Fibroblast of the conjunctiva (primary cell): ENCODE measurements at regions not wholly inside any gene's neighbourhood (a gene's known extent, or its start where the extent isn't known, plus 50 kb on each side); places are given as distances from the start of the nearest gene placed in this dataset.

Source experiments
- DNase-seq: peaks from one replicate; pipeline ENCODE4 v3.0.0-alpha.2; 2010; ENCODE audit warnings: low read depth

DNA sequence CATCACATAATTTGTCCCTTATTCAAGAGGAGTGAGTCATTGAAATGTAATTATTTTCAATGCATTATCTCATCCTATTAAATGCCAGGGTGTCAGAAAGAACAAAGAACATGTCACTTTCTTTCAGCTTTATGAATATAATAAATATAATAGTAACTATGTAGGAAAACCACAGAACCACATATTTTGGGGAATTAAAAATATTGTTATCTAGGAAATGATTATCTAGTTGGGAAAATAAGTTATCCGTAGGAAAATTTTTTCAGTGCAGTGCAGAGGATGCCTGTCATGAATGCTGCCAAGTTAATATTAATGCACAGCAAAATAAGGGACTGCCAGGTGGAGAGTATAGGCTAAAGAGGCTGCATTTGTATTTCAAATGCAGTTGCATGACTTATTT lies 844.8 kb downstream of the MAT2B start:
- DNase-seq = no peak

DNA sequence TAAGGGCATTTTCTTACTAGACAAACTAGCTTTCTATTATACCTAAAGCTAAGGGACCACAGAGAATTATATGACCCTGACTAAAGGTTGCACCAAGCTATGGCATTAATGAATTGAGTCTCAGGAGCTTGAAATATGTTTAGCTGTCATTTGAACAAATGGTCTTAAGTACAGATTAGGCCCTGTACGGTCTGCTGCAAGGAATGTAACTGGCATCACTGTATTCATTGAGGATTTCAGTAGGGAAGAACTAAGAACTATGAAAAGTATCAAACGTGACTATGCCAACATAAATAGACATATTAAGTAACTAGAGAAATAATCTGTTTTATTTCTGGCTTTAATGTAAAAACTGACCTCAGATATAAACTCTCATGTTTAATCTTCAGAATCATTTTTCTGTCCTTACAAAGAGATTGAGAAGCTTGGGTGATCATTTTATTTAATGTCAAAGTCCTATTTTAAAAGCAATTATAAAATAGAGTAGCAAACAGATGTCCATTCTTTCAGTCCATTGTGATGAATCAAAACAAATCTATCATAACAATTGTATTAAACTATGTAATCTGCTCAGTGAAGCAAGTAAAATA lies 845.9 kb downstream of the MAT2B start:
- DNase-seq = no peak

DNA sequence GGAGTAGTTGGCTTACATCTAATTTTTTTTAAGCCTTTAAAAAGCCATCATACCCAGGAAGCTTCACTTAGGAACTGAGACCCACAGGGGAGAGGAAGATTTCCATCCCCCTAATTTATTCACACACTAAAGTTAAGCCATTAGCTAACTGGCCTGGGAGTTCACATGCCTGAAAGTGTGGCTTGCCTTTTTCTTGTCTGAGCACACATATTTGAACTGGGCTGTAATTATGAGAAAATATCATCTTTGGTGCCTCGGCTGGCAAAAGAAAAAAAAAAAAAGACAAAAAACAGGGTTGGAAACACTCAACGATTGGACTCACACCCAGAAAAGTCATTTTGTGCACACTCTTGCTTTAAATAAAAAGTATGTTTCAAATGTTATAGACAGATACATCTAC lies 847.3 kb downstream of the MAT2B start:
- no peak for DNase-seq

DNA sequence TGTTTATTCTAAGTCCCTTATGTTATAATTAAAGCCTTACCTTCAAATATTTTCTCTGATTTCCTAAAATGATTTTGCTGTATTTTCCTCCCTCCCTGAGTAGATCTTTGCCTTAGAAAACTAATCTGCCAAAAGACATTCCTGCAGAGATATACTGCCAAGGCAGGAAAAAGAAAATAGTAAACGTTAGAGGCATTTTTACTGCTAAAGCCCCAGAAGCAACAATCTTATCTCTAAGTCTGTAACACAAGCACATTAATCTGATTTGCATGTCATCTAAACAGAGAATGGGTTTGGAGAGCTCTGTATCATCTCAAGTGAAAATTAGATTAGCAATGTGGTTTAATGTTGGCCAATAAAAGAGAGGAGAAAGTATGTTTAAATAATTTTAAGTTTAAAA lies 847.7 kb downstream of the MAT2B start:
- DNase-seq = no peak

DNA sequence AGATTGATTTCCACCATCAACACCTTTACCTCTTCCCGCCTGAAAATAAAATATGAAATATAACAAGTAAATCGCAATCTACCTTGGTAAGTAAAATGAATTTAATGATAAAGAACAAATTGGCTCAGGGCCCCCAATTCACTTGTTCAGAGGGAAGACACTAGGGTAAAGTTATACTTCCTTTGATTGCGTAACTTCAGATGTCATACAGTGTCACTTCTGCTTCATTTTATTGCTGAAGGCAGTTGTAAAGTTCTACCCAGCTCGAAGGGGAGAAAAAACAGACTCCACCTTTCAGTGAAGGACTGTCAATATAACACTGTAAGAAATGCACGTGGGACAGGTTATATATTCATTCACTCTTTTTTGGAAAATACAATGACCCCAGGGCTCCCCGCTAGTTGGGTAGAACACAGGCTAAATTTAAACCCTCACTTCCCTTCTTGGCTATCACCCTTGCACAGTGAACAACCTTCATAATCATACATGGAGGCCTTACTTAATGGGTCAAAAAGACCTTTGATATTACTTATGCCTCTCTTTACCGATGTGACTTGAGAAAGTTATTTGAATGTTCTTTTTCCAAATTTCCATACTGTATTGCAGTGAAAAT lies 848.8 kb downstream of the MAT2B start:
- no peak for DNase-seq

DNA sequence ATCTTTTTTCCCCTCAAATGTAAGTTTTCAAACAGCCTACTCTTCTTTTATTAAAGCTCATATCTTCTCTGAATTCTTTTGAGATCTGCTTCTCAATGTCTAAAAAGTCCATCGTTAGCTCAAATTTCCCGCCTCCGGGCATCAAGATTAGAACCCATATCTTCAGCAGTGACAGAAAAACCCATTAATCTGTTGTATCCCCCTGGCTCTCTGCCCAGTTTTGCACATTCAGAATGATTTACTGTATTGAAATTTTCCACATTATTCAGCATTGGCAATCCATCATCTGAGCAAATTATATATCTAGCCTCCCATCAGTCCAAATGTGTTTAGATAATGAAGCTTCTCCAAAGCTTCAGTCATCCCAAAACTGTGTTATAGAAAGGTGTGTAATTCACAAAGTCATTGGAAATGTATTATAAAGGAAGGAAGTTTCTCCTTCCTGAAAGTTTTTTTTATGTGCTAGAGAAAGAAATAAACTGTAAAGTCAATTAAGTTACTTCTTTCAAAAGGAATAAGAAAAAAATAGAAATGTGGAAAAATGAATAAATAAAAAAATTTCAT lies 849.9 kb downstream of the MAT2B start:
- no peak for DNase-seq

DNA sequence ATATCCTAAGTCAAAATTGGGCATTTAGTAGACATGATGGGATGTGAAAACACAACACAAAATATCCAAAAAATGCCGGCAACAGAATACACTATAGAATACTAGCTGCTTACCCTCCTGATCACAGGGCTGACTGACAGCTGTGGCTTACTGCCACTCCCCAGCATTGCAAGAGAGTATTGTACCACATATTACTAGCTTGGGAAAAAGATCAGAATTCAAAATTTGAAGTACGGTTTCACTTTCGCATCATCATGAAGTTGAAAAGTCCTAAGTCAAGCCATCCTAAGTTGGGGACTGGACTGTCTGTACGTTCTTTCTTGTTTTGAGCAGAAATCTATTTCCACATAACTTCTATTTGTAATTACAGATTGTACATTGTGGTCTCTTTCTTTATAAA lies 851.4 kb downstream of the MAT2B start:
- no peak for DNase-seq

DNA sequence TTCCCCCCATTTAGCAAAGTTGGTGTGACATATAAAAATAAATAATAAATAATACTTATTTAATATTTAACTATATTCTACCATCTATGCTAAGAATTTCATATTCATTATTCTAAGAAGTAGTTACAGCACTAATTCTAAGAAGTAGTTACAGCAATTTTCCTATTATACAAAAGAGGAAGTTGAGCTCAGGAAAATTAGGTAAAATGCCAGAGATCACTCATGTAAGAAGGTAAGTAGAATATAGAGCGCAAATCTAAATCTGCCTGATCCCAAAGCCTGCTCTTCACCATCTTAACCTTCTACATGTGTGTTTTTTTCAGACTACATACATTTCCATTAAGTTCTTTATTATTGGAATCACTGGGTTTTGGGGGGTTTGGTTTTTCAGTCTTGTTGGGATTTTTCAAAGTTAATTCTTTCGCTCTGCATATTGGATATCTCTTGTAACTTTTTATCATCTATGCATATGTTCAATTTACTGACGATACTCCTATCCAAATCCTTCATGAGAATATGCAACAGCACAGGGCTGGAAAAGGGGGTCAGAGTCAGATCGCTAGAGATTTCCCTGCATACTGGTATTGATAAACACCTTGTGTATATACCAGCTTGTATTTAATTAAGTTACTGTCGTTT lies 852.1 kb downstream of the MAT2B start:
- DNase-seq = no peak

DNA sequence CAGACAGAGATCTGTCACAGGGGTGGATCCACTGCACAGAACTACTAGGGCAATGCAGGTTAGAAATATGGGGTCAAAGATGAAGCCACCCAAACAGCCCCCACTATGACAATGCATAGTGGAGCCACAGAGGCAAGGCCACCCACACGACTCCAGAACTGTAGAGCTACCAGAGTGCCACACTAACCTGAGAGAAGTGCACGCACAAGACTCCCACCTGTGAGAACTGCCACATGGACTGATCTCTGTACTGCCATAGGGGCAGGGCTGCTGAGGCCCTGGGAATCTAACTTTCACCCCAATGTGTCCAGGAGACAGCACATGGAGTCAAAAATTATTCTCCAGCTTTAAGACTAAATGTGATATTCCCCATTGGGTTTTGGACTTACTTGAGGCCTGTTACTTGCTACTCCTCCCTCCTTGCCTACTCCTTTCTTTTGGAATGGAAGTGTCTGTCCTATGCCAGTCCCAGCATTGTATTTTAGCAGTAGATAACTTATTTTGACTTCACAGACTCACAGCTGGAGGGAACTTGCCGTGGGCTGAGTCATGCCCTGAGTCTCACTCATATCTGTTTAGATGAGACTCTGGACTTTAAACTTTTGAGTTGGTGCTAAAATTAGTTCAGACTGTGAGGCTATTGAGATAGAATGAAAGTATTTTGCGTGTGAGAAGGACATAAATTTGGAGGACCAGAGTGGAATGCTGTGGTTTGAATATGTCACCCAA lies 853.3 kb downstream of the MAT2B start:
- no peak for DNase-seq

DNA sequence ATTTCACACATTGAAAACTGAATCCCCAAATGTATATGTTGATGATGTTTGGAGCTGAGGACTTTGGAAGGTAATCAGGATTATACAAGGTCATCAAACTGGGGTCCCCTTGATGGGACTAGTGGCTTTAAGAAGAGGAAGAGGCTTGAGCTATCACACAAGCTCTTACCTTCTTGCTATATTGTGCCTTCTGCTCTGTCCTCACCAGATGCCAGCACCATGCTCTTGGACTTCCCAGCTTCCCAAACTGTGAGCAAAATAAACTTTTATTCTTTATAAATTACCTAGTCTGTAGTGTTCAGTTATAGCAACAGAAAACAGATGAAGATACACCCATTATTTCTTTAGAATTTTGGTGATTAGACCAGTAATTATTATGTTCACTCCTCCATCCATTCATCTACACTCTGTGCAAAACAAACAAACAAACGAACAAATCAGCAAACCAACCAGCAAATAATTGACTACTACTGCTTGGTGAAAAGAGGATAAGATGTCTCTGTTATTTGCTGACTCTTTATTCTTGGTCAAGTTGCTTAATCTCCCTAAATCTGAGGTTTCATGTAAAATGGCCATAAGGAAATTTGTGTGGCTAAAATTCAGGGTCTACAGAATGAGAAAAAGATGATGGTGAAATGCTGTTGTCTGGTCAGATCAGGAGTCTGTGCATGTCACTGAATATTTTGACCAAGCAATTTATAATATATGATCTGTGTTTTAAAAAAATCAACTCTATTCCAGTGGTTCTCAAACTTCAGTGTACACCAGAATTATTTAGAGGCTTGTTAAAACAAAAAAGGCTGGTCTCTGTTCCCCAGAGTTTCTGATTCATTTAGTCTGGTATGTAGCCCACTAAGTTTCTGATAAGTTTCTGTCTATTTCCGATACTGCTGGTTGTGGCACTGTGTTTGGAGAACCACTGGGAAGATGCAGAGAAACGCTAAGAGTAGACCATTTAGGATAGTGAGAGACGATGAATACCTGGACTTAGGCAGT lies 854.1 kb downstream of the MAT2B start:
- no peak for DNase-seq

DNA sequence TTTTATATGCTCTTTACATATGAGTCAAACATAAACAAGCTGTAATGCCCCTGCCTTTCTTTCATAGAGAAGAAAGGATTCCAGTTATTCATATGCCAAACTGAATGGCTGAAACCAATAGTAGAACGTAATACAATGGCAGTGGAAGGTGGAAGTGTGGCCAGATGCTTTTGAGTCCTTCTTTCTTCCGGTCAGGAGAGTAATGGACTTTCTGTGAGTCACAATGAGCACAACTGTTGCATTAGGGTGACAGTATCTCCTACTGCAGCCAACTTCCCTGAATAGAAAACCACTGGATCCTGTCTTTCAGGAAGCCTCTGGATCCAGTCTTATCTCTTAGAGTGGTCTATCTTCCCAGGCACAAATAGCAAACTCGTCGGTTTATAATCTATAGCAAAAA lies 855.2 kb downstream of the MAT2B start:
- no peak for DNase-seq

DNA sequence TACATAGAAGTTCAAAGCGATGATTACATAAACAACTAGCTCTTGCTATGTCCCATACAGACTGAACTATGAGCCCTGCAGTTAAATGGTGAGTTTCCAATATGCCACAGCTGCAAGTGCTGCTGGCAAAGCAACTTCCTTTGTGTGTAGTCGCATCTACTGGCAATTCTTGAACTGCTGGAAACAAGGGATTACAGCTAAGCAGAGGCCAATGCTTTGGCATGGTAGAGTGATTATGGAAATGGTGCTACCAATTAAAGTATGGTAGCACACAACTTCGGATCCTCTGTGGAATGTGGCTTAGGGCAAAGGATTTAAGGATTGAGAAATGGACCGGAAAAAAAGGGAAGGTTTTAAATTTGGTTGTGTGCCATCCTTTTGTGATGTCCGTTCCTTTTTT lies 856.6 kb downstream of the MAT2B start:
- DNase-seq = no peak

DNA sequence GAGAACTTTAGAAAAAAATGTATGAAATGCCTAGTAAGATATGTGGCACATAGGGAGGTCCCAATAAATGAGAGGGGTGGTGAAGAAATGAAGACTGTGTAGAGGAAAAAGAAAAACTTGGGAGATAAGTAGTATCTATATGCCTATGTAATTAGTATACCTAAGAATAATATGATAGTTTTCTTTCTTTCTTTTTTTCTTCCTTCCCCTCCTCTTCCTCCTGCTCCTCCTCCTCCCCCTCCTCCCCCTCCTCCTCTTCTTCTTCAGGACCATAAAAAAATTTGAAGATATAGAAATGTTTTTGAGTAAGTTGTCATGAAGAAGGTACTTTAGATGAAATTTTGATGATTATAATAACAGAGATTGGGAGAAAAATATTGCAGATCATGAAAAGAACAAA lies 857.4 kb downstream of the MAT2B start:
- DNase-seq = no peak

DNA sequence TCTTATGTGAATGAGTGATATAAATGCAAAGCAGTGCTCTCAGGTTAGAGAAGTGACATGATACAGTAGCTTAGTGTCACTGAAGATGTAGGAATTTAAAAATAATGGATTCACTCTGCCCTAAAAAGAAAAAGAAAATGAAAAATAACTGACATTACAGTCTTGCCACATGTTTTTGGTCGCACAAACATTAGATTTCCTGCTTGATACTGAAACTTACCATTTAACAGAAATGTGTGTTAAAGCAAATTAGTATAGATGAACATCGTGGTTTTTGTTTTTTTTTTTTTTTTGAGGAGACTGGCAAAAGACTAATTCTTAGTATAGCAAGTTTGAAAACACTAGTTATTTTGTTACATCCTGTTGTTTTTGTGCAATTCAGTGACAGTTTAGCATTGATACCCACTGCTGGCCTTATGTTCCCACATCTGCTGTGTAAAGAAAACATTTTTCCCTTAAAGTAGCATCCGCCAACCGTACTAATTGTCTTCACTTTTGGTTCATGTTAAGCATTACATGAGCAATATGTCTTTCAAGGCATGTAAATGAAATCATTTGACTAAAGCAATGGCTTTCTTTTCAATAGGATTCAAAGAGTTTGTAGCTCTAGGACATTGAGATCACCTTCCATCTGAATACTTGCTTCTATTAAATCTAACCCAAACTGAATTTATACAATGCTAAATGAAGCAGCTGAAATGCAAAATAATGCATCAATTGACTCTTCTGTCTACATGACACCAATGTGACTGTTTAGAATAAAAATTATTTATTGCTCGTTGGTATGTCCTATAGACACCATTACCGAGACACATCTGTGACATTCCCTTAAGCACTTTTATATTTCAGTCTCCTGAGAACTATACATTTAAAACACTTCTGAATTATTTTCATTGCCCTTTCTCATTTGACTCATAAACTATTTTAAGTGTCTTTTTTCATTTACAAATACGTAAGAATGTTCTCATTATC lies 859.1 kb downstream of the MAT2B start:
- DNase-seq = no peak

DNA sequence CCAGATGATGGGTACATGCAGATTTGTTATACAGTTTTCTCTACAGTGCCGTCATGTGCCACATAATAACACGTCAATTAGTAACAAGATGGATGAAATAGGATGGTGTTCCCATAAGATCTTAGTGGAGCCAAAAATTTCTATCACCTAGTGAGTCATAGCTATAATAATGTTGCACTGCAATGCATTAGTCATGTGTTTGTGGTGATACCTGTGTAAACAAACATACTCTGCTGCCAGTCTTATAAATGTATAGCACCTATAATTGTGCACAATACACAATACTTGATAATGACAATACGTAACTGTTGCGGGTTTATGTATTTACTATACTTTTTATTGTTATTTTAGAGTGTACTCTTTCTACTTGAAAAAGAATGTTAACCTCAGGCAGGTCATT lies 865.4 kb downstream of the MAT2B start:
- no peak for DNase-seq

DNA sequence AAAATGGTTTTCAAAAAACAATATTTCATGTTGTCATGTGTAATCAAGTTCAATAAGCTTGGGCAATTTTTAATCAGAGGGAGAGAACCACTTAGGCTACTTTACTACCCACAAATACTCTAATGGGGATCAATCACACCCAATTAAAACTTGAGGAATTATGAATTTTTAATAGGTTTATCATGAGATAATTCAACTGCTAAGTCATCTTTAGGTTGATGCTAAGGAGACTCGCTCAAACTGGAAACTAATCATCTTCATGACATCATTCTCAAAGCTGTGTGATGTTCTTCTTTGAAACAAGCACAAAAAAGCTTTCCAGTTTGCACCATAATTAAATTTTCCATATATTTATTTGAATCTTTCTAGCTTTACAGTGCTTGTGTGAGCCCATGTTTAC lies 867.5 kb downstream of the MAT2B start:
- no peak for DNase-seq

DNA sequence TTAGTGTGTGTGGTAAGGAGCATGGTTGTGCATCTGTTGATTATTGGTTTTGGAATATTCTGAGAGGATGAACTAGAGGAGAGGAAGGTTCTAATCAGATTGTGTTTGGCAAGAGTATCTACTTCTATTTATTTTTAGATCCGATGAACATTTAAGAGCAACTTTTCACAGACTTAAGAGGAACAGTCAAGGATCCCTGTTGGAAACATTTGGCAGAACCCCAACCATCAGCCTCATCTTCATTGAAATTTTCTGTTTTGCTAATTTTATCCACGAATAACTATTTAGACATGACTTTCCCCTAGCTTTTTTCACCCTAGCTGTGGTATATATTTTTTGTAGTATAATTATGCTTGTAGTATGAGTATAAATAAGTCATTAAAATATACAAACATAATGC lies 868.5 kb downstream of the MAT2B start:
- DNase-seq = no peak

DNA sequence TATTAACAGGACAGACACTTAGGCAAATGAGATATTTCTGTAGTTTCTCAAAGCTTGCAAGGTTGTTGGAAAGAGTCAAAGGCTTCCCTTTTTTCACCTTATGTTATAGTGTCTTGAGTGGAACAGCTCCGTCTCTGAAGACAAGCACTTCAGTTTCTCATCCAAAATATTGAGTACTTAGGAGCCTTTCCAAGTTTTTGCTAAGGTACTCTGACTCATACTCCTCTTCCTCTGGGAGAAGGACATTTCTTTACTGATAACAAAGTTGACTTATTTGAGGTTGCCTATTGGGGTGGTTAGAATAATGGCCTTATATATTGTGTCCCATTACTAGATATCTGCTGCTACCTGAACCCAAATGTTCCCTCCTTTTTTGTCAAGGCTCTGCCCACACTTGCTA lies 869.6 kb downstream of the MAT2B start:
- DNase-seq = no peak

DNA sequence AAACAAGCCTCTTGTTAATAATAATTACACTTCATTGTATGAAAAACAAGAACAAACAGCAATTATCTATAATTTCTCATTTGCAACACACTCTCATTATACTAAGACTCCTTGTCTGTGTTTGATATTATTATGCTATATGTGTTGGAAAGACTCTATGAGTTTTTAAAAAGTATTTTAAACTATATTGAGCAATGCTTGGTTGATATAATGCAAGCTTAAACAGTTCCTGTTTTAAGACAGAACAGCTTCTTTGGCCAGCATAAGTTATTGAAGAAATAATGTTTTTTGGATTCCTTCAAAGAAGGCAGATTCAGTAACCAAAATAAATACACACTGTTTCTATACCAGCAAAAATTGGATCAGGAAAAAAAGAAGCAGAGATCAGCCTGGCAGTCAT lies 871.4 kb downstream of the MAT2B start:
- no peak for DNase-seq

DNA sequence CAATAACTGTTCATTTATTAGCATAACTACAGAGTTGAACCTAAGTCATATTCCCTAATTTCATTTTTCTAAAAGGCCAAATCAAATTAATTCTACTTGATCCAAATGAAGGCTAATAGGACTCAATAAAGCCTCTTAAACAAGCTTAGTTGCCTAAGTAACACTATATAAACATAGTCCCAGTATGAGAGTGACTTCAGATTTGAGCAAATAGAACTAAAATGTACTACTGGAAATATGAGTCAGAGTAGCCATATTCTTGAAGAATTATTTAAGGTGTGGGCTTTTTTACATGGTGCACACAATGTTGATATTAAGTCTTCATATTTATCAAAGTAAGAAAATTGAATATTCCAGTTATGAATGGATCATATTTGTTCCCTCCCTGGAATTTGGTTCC lies 872.3 kb downstream of the MAT2B start:
- DNase-seq = no peak

DNA sequence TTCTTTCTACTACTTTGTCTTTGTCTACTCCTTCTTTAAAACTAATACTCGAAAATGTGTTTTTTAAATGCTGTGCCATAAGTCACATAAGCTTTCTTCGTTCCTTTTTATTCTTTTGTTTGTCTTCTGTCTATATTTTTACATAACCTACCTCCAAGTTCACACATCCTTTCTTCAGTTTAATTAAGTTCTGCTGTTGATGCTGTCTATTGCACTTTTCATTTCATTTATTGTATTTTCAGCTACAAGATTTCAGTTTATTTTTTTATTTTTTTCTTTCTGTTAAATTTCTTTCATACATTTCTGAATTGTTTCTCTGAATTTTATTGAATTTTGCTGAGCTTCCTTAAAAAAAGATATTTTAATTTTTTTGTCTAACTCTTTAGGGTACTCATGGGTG lies 878.2 kb downstream of the MAT2B start:
- DNase-seq = no peak
